Activated naive CD4-positive, alpha-beta T cell treated with Interleukin-2 at 50 U/mL for 16 hours (primary cell): ENCODE measurements at regions not wholly inside any gene's neighbourhood (a gene's known extent, or its start where the extent isn't known, plus 50 kb on each side); places are given as distances from the start of the nearest gene placed in this dataset.

Experiments
- DNase-seq: peaks from one replicate; pipeline ENCODE4 v3.0.0-alpha.2; 2020

- no peak for DNase-seq
Measured at GRCh38 chr2:147394179-147394790, 450.5 kb upstream of the ACVR2A start.

GRCh38 chr2:147392180-147392579 lies 452.6 kb upstream of the ACVR2A start:
- no peak for DNase-seq

GRCh38 chr2:147390475-147390874 lies 454.4 kb upstream of the ACVR2A start:
- DNase-seq, result no peak

- no peak for DNase-seq
Measured at GRCh38 chr2:147389218-147389617, 455.6 kb upstream of the ACVR2A start.

GRCh38 chr2:147388217-147388616 lies 456.6 kb upstream of the ACVR2A start:
- DNase-seq, result no peak

GRCh38 chr2:147386284-147386683 lies 458.5 kb upstream of the ACVR2A start:
- DNase-seq, result no peak

- DNase-seq, result no peak
Measured at GRCh38 chr2:147385600-147385999, 459.2 kb upstream of the ACVR2A start.

GRCh38 chr2:147384659-147385058 lies 460.2 kb upstream of the ACVR2A start:
- no peak for DNase-seq

GRCh38 chr2:147382322-147382948 lies 462.4 kb upstream of the ACVR2A start:
- no peak for DNase-seq

- DNase-seq, result no peak
Measured at GRCh38 chr2:147378403-147378802, 466.4 kb upstream of the ACVR2A start.

- no peak for DNase-seq
Measured at GRCh38 chr2:147375073-147375472, 469.8 kb upstream of the ACVR2A start.

GRCh38 chr2:147374423-147374811 lies 470.4 kb upstream of the ACVR2A start:
- DNase-seq, result no peak

GRCh38 chr2:147373800-147374422 lies 470.9 kb upstream of the ACVR2A start:
- DNase-seq, result no peak

- DNase-seq, result no peak
Measured at GRCh38 chr2:147368306-147368705, 476.5 kb upstream of the ACVR2A start.

GRCh38 chr2:147366279-147366678 lies 478.6 kb upstream of the ACVR2A start:
- DNase-seq, result no peak

GRCh38 chr2:147365622-147366021 lies 479.2 kb upstream of the ACVR2A start:
- no peak for DNase-seq

- DNase-seq, result no peak
Measured at GRCh38 chr2:147364597-147364996, 480.2 kb upstream of the ACVR2A start.

GRCh38 chr2:147363181-147363580 lies 481.6 kb upstream of the ACVR2A start:
- no peak for DNase-seq

GRCh38 chr2:147358375-147358774 lies 486.5 kb upstream of the ACVR2A start:
- DNase-seq, result no peak

GRCh38 chr2:147356157-147356556 lies 488.7 kb upstream of the ACVR2A start:
- no peak for DNase-seq

GRCh38 chr2:147355706-147356105 lies 489.1 kb upstream of the ACVR2A start:
- no peak for DNase-seq

GRCh38 chr2:147353072-147353381 lies 491.8 kb upstream of the ACVR2A start:
- no peak for DNase-seq

- no peak for DNase-seq
Measured at GRCh38 chr2:147352264-147353071, 492.4 kb upstream of the ACVR2A start.

- no peak for DNase-seq
Measured at GRCh38 chr2:147351784-147352183, 493.0 kb upstream of the ACVR2A start.
